Uterus (tissue), 3 donors: ENCODE measurements at regions not wholly inside any gene's neighbourhood (a gene's known extent, or its start where the extent isn't known, plus 50 kb on each side); places are given as distances from the start of the nearest gene placed in this dataset.

ENCODE experiments used
- DNase-seq, 2 donors: peaks; one replicate each; pipeline ENCODE4 v3.0.0-alpha.2; 2019 to 2020
- H3K27ac ChIP-seq, 2 donors: fragments of 200-600 bp; sonication (generic); 1 replicate in 1 of 2; 2 replicates in 1 of 2; pipeline ENCODE4 v1.5.1; 2016 to 2018
- H3K27me3 ChIP-seq, 2 donors: fragments of 200-600 bp; sonication (generic); one replicate each; pipeline ENCODE4 v1.5.1; 2018 to 2019; ENCODE audit warnings: control low read depth in 1 of 2
- H3K36me3 ChIP-seq, 2 donors: fragments of 200-600 bp; sonication (generic); one replicate each; pipeline ENCODE4 v1.5.1; 2019; ENCODE audit warnings: control low read depth in 1 of 2
- H3K4me1 ChIP-seq, 2 donors: fragments of 200-600 bp; sonication (generic); one replicate each; pipeline ENCODE4 v1.5.1; 2018 to 2019; ENCODE audit warnings: control low read depth in 1 of 2
- H3K4me3 ChIP-seq, 2 donors: fragments of 200-600 bp; sonication (generic); 1 replicate in 1 of 2; 2 replicates in 1 of 2; pipeline ENCODE4 v1.5.1; 2018 to 2019; ENCODE audit warnings: mild to moderate bottlenecking in 1 of 2
- H3K9me3 ChIP-seq, 2 donors: fragments of 200-600 bp; sonication (generic); one replicate each; pipeline ENCODE4 v1.5.1; 2019; ENCODE audit warnings: control low read depth in 1 of 2
- POLR2A ChIP-seq, 2 donors: fragments of 450-650 bp; IDR thresholded peaks; one replicate each; pipeline ENCODE4 v1.6.1; 2016; ENCODE audit warnings: antibody characterized with exemption in 2 of 2, mild to moderate bottlenecking in 1 of 2, moderate library complexity in 1 of 2
- intact Hi-C: fragments of 100-400 bp; cut with DNase I; formaldehyde crosslinking; loops from one replicate; pipeline ENCODE4 v1.15.1; 2023; ENCODE audit warnings: low total_unique reads
- TF ChIP-seq, protein P1 (sequence below), 4 experiments: fragments of 200-600 bp in 2 of 4; fragments of 450-650 bp in 2 of 4; sonication (generic) in 2 of 4; IDR thresholded peaks; one replicate each; pipeline ENCODE4 v1.5.1; 2016 to 2019; ENCODE audit warnings: antibody characterized with exemption in 4 of 4, mild to moderate bottlenecking in 2 of 4, moderate library complexity in 1 of 4
- donor health status: DM: yes; HTN: yes; CAD: no.

DNA sequence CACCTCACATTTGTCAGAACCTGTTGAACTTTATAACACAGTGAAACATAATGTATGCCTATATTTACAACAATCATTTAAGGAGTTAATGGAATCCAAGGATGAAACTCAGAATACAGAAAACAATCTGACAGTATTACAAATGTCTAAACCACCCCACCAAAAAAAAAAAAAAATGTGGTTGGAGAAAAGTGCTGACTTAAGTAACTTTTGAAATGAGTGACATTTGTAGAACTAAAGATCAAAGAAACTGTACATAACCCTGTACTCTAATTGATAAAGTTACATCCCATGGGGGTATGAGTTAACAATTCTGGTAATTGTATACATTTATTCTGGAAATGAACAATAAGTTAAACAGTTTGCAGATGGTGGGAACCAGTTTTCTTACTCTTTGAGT lies 372.1 kb upstream of the TMEFF2 start:
- Histone ChIP-seq H3K27ac (no peak overlapping the region), H3K9me3 (no peaks in the 10 kb centered on the region), H3K36me3 (no peaks in the 10 kb centered on the region), H3K4me1 (no peaks in the 10 kb centered on the region), H3K4me3 (no peak overlapping the region), H3K27me3 (no peaks in the 10 kb centered on the region)
- intact Hi-C loops = no loop called here
- no peak for DNase-seq
- no peak for TF ChIP-seq POLR2A (IDR thresholded peaks at IDR 0.05)
- TF ChIP-seq, protein P1, sequence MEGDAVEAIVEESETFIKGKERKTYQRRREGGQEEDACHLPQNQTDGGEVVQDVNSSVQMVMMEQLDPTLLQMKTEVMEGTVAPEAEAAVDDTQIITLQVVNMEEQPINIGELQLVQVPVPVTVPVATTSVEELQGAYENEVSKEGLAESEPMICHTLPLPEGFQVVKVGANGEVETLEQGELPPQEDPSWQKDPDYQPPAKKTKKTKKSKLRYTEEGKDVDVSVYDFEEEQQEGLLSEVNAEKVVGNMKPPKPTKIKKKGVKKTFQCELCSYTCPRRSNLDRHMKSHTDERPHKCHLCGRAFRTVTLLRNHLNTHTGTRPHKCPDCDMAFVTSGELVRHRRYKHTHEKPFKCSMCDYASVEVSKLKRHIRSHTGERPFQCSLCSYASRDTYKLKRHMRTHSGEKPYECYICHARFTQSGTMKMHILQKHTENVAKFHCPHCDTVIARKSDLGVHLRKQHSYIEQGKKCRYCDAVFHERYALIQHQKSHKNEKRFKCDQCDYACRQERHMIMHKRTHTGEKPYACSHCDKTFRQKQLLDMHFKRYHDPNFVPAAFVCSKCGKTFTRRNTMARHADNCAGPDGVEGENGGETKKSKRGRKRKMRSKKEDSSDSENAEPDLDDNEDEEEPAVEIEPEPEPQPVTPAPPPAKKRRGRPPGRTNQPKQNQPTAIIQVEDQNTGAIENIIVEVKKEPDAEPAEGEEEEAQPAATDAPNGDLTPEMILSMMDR (IDR thresholded peaks at IDR 0.05) = no peak

- intact Hi-C loops = no loop called here
- H3K36me3 ChIP-seq = no peaks in the 10 kb centered on the region
- H3K27ac ChIP-seq = no peak overlapping the region
- H3K9me3 ChIP-seq = no peaks in the 10 kb centered on the region
- H3K4me1 ChIP-seq = no peaks in the 10 kb centered on the region
- DNase-seq = no peak
- TF ChIP-seq POLR2A (IDR thresholded peaks at IDR 0.05) = no peak
- TF ChIP-seq, protein P1 (IDR thresholded peaks at IDR 0.05) = no peak
- no peaks in the 10 kb centered on the region for H3K27me3 ChIP-seq
- H3K4me3 ChIP-seq = no peak overlapping the region
Observed at GRCh38 chr2:192560326-192560725, 365.6 kb upstream of the TMEFF2 start.

DNA sequence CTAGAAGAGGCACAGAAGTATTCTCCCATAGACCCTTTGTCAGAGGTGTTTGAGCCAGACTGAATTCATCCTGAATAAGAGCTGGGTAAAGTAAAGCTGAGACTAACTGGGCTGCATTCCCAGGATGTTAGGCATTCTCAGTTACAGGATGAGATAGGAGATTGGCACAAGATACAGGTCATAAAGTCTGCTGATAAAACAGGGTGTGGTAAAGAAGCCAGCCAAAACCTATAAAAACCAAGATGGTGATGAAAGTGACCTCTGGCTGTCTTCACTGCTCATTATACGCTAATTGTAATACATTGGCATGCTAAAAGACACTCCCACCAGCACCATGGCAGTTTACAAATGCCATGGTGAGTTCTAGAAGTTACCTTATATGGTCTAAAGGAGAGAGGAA lies 364.9 kb upstream of the TMEFF2 start:
- intact Hi-C loops = no loop called here
- Histone ChIP-seq H3K9me3 (no peaks in the 10 kb centered on the region), H3K36me3 (no peaks in the 10 kb centered on the region), H3K27me3 (no peaks in the 10 kb centered on the region), H3K4me3 (no peak overlapping the region), H3K4me1 (no peaks in the 10 kb centered on the region), H3K27ac (no peak overlapping the region)
- TF ChIP-seq, protein P1 (IDR thresholded peaks at IDR 0.05) = no peak
- TF ChIP-seq POLR2A (IDR thresholded peaks at IDR 0.05) = no peak
- no peak for DNase-seq

- no peaks in the 10 kb centered on the region for H3K9me3 ChIP-seq
- H3K27ac ChIP-seq = no peak overlapping the region
- DNase-seq = no peak
- H3K4me1 ChIP-seq = no peaks in the 10 kb centered on the region
- intact Hi-C loops = no loop called here
- no peaks in the 10 kb centered on the region for H3K27me3 ChIP-seq
- no peak for TF ChIP-seq POLR2A (IDR thresholded peaks at IDR 0.05)
- H3K4me3 ChIP-seq = no peak overlapping the region
- H3K36me3 ChIP-seq = no peaks in the 10 kb centered on the region
Observed at GRCh38 chr2:192558637-192559036, 363.9 kb upstream of the TMEFF2 start.

- Histone ChIP-seq H3K36me3 (no peaks in the 10 kb centered on the region), H3K4me3 (no peak overlapping the region), H3K4me1 (no peaks in the 10 kb centered on the region), H3K9me3 (no peaks in the 10 kb centered on the region), H3K27ac (no peak overlapping the region), H3K27me3 (no peaks in the 10 kb centered on the region)
- TF ChIP-seq, protein P1 (IDR thresholded peaks at IDR 0.05) = no peak
- TF ChIP-seq POLR2A (IDR thresholded peaks at IDR 0.05) = no peak
- intact Hi-C loops = no loop called here
- DNase-seq = no peak
Observed at GRCh38 chr2:192555740-192556139, 361.0 kb upstream of the TMEFF2 start.

DNA sequence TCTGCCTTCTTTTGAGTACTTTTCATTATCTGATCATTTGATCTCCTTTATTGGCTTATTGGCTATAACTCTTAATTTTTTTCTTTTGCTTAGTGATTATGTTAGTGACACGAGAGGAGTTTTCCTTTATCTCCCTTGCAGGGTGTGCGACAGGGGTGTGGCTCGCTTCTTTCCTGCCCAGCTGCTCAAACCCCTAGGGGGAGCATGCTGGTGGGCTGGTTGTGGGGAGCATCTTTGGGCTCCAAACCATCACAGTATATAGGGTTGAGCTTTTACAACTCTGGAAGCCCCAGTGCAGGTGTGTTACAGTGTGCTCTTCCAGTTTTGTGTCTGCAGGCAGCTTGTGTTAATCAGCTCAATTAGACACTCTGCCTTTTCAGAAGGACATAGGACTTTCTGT lies 357.0 kb upstream of the TMEFF2 start:
- H3K27ac ChIP-seq = no peak overlapping the region
- intact Hi-C loops = no loop called here
- DNase-seq = no peak
- no peaks in the 10 kb centered on the region for H3K36me3 ChIP-seq
- TF ChIP-seq, protein P1 (IDR thresholded peaks at IDR 0.05) = no peak
- TF ChIP-seq POLR2A (IDR thresholded peaks at IDR 0.05) = no peak
- no peak overlapping the region for H3K4me3 ChIP-seq
- H3K4me1 ChIP-seq = no peaks in the 10 kb centered on the region
- H3K27me3 ChIP-seq = no peaks in the 10 kb centered on the region
- H3K9me3 ChIP-seq = no peaks in the 10 kb centered on the region
